T-cell (primary cell): ENCODE measurements at regions not wholly inside any gene's neighbourhood (a gene's known extent, or its start where the extent isn't known, plus 50 kb on each side); places are given as distances from the start of the nearest gene placed in this dataset.

Experiments
- ATAC-seq, 4 experiments: fragments of 200-7000 bp in 3 of 4; fragments of 150-1000 bp in 1 of 4; cut with Tn5 transposase; replicated peaks in 1 of 4; 1 replicate in 3 of 4; 2 replicates in 1 of 4; pipeline ENCODE4 v1.10.0; 2021; ENCODE audit warnings: moderate library complexity in 3 of 4, mild to moderate bottlenecking in 2 of 4, moderate number of reproducible peaks in 1 of 4
- CTCF ChIA-PET, 2 donors: fragments of 300-600 bp; sonication (Branson Sonifier 250); formaldehyde crosslinking; loops; one replicate each; lab custom pipeline; 2022; ENCODE audit warnings: antibody characterized with exemption in 2 of 2; lab: Charles Lee
- POLR2A ChIA-PET, 2 donors: fragments of 300-600 bp; sonication (Branson Sonifier 250); formaldehyde crosslinking; loops; one replicate each; lab custom pipeline; 2022; ENCODE audit warnings: antibody characterized with exemption in 2 of 2; lab: Charles Lee
- DNase-seq, 35 experiments: peaks; one replicate each; pipeline versions ENCODE4 v3.0.0 to v3.0.0-alpha.2; 2013 to 2023
- H3K27ac ChIP-seq: one replicate; pipeline ENCODE4 v1.5.1; 2013; ENCODE audit warnings: low read length
- H3K27me3 ChIP-seq, 2 experiments: replicated peaks in 1 of 2; 1 replicate in 1 of 2; 2 replicates in 1 of 2; pipeline versions ENCODE4 v1.6.1 to v1.7.0; 2013; ENCODE audit warnings: low read length in 1 of 2, mixed read lengths in 1 of 2; ENCODE audit not compliant: control insufficient read depth in 2 of 2, insufficient read depth in 2 of 2; ENCODE audit errors: extremely low read depth in 1 of 2
- H3K36me3 ChIP-seq, 2 donors: 1 replicate in 1 of 2; 2 replicates in 1 of 2; pipeline versions ENCODE4 v1.6.1 to v1.7.0; 2013; ENCODE audit warnings: low read length in 1 of 2; ENCODE audit not compliant: control insufficient read depth in 2 of 2, insufficient read depth in 1 of 2; ENCODE audit errors: extremely low read depth in 1 of 2
- H3K4me1 ChIP-seq, 2 experiments: 1 replicate in 1 of 2; 2 replicates in 1 of 2; pipeline versions ENCODE4 v1.6.1 to v1.7.0; 2013; ENCODE audit warnings: low read length in 2 of 2, mixed read lengths in 1 of 2; ENCODE audit not compliant: insufficient read depth in 2 of 2, control insufficient read depth in 1 of 2; ENCODE audit errors: extremely low read depth in 1 of 2
- H3K4me3 ChIP-seq, 2 donors: 1 replicate in 1 of 2; 2 replicates in 1 of 2; pipeline versions ENCODE4 v1.5.1 to v1.7.0; 2013; ENCODE audit warnings: mild to moderate bottlenecking in 2 of 2, low read length in 1 of 2, moderate library complexity in 1 of 2; ENCODE audit not compliant: control insufficient read depth in 1 of 2; ENCODE audit errors: extremely low read depth in 1 of 2
- H3K9me3 ChIP-seq: 2 replicates; pipeline ENCODE4 v1.7.0; 2013
- H3K27ac Mint-ChIP-seq, 2 donors: one replicate each; pipeline ENCODE4 v1.8.0; 2020 to 2021; ENCODE audit warnings: mild to moderate bottlenecking in 2 of 2, mixed read lengths in 2 of 2
- H3K27me3 Mint-ChIP-seq, 2 donors: one replicate each; pipeline ENCODE4 v1.8.0; 2021 to 2022; ENCODE audit warnings: mixed read lengths in 2 of 2
- H3K36me3 Mint-ChIP-seq: one replicate; pipeline ENCODE4 v1.8.0; 2021; ENCODE audit warnings: mixed read lengths
- H3K4me1 Mint-ChIP-seq, 3 donors: one replicate each; pipeline ENCODE4 v1.8.0; 2020 to 2022; ENCODE audit warnings: mixed read lengths in 3 of 3, mild to moderate bottlenecking in 1 of 3
- H3K4me3 Mint-ChIP-seq, 3 donors: one replicate each; pipeline ENCODE4 v1.8.0; 2020 to 2022; ENCODE audit warnings: mild to moderate bottlenecking in 3 of 3, mixed read lengths in 3 of 3, moderate library complexity in 3 of 3
- H3K9me3 Mint-ChIP-seq, 3 donors: one replicate each; pipeline ENCODE4 v1.8.0; 2020 to 2022; ENCODE audit warnings: mixed read lengths in 3 of 3
- WGBS: methylation state at CpG from one replicate; pipeline ENCODE4 v1.1.5; 2013; ENCODE audit warnings: missing lambda C conversion rate; ENCODE audit not compliant: insufficient coverage; 5-methylcytosine and 5-hydroxymethylcytosine counted together

DNA sequence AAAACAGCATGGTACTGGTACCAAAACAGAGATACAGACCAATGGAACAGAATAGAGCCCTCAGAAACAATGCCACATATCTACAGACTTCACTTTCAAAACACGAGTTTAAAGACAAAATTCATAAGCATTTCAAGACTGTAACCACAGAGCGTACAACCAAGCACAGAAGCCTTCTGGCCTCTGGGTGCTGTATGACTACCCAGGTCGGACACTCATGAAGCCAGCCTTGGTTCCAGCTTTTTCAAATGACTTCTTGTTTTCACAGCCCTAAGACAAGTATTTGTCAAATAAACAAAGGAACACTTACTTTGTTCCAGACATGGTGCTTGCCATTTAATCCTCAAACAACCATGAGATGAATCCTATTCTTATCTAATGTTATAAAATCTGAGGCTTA is 536.1 kb upstream of the NR3C2 start:
- H3K4me1 ChIP-seq, result no peaks in the 10 kb centered on the region
- no peak overlapping the region for H3K27ac ChIP-seq
- H3K36me3 ChIP-seq, result no peaks in the 10 kb centered on the region
- no peaks in the 10 kb centered on the region for H3K27me3 ChIP-seq
- DNase-seq (no peak), ATAC-seq (no peak)
- H3K4me3 ChIP-seq, result no peak overlapping the region
- Mint-ChIP-seq H3K27me3 (no peaks in the 10 kb centered on the region), H3K36me3 (no peaks in the 10 kb centered on the region), H3K4me1 (no peaks in the 10 kb centered on the region), H3K4me3 (no peak overlapping the region), H3K27ac (no peak overlapping the region), H3K9me3 (peaks cover 0 to 4% (median 3%) of the 10 kb centered on the region in 3 donors)
- no peaks in the 10 kb centered on the region for H3K9me3 ChIP-seq
- WGBS, result 74% methylated on average over 3 of the region's 3 CpGs
- ChIA-PET POLR2A (no interaction called here), CTCF (no interaction called here)

DNA sequence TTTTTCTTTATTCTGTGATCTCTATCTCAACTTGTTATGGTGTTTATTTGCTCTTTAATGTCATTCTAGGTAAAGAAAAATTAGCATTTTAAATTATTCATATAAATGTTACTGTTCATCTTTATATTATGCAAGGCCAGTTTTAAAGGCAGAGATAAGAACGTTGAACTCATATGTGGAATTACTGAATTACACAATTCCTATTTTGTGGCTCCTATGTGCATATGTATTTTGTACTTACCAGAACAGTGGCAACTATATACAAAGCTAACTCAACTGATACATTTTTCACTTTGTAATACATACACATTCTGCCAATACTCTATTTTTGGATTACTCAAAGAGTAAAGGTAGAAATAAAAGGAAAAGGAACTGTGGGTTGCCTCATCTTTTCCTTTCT is 533.2 kb upstream of the NR3C2 start:
- H3K36me3 ChIP-seq, result no peaks in the 10 kb centered on the region
- Mint-ChIP-seq H3K27me3 (no peaks in the 10 kb centered on the region), H3K36me3 (no peaks in the 10 kb centered on the region), H3K27ac (no peak overlapping the region), H3K4me1 (no peaks in the 10 kb centered on the region), H3K4me3 (no peak overlapping the region), H3K9me3 (peaks cover 3 to 9% (median 7%) of the 10 kb centered on the region in 3 donors)
- no peaks in the 10 kb centered on the region for H3K4me1 ChIP-seq
- WGBS, result no CpG with 5 or more reads among the region's 1 CpG
- DNase-seq (no peak), ATAC-seq (no peak)
- ChIA-PET POLR2A (no interaction called here), CTCF (no interaction called here)
- no peaks in the 10 kb centered on the region for H3K9me3 ChIP-seq
- H3K27ac ChIP-seq, result no peak overlapping the region
- no peaks in the 10 kb centered on the region for H3K27me3 ChIP-seq
- no peak overlapping the region for H3K4me3 ChIP-seq

DNA sequence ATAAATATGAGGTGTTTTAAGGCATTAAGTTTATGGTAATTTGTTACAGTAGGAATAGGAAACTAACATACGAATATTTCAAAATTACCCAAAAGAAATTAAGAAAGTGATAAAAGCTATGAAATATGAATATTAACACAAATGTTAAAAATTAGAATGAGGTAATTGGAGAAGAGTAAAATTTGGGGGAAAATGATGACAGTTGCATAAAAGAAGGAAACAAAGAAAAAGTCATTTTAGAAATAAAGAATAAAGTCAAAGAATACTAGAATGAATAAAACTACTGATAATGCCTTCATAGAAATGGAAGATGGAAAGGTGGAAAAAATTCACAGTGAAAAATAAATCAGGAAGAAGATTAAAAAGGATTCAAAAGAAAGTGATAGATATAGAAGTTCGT is 522.9 kb upstream of the NR3C2 start:
- Histone ChIP-seq H3K9me3 (no peaks in the 10 kb centered on the region), H3K4me1 (no peaks in the 10 kb centered on the region), H3K27ac (no peak overlapping the region), H3K36me3 (no peaks in the 10 kb centered on the region), H3K4me3 (no peak overlapping the region), H3K27me3 (no peaks in the 10 kb centered on the region)
- Mint-ChIP-seq H3K36me3 (no peaks in the 10 kb centered on the region), H3K27ac (no peak overlapping the region), H3K4me3 (no peak overlapping the region), H3K9me3 (no peaks in the 10 kb centered on the region), H3K4me1 (no peaks in the 10 kb centered on the region), H3K27me3 (peaks cover 3 to 4% of the 10 kb centered on the region in 2 donors)
- no CpG with 5 or more reads among the region's 2 CpGs for WGBS
- no peak for ATAC-seq
- DNase-seq, result no peak
- ChIA-PET CTCF (no interaction called here), POLR2A (no interaction called here)

DNA sequence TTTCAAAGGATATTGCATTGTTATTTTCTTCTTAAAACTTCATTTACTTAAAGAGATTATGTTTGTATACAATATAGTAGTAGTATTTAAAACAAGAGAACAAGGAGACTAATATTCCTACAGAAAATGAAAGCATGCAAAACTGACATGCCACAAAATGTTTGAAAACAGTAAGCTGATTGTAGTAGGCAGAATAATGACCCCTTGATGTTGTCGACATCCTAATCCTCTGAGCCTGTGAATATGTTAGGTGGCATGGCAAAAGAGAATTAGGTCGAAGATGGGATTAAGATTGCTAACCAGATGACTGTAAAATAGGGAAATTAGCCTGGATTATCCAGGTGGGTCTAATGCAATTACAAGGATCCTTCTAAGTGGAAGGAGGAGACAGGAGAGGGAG is 522.2 kb upstream of the NR3C2 start:
- POLR2A ChIA-PET, result no interaction called here
- WGBS, result 72% methylated on average over 2 of the region's 2 CpGs
- Mint-ChIP-seq H3K27ac (no peak overlapping the region), H3K4me3 (no peak overlapping the region), H3K27me3 (peaks cover 3 to 4% of the 10 kb centered on the region in 2 donors), H3K9me3 (no peaks in the 10 kb centered on the region), H3K4me1 (no peaks in the 10 kb centered on the region), H3K36me3 (no peaks in the 10 kb centered on the region)
- Histone ChIP-seq H3K27ac (no peak overlapping the region), H3K4me3 (no peak overlapping the region), H3K4me1 (no peaks in the 10 kb centered on the region), H3K9me3 (no peaks in the 10 kb centered on the region), H3K27me3 (no peaks in the 10 kb centered on the region), H3K36me3 (no peaks in the 10 kb centered on the region)
- DNase-seq, result no peak
- no peak for ATAC-seq
- CTCF ChIA-PET, result no interaction called here

DNA sequence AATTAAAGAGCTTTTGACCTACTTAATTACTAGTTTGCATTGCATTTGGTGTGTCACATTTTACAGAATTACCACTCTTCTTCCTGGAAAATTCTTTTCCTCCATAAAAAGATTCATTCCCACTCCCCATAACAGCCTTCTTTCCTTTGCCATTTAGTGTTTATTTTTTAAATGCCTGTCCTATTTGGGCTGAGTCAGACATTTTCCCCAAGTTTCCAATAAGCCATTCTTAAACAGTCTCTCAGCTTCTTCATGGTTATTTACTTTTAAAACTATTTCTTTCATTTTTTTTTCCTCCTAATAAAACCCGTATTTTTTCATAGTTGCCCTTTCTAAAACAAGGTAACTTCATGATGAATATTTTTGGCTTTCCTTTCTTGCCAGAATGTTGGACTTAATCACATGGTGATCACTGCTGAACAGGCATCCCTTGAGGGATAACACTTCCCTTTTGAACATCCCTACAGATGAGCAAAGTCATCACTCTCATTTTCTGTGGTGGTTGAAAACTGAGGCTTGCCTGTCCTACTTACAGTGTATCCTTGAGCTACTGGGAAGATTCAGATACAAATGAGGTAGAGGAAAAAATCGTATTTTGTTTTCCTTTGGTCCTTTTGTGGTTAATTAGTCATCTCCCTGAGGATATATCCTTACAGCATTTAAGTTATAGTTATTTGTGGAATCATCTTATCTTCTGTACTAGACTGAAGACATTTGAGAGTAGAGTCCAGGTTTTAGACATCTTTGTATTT is 520.5 kb upstream of the NR3C2 start:
- no CpG with 5 or more reads among the region's 2 CpGs for whole genome bisulfite sequencing
- Histone ChIP-seq H3K9me3 (no peaks in the 10 kb centered on the region), H3K27me3 (no peaks in the 10 kb centered on the region), H3K4me1 (no peaks in the 10 kb centered on the region), H3K27ac (no peak overlapping the region), H3K36me3 (no peaks in the 10 kb centered on the region), H3K4me3 (no peak overlapping the region)
- ChIA-PET POLR2A (no interaction called here), CTCF (no interaction called here)
- H3K27me3 Mint-ChIP-seq, result peaks cover 3 to 4% of the 10 kb centered on the region in 2 donors
- no peak for ATAC-seq
- DNase-seq, result no peak
- H3K27ac Mint-ChIP-seq, result no peak overlapping the region
- no peaks in the 10 kb centered on the region for H3K4me1 Mint-ChIP-seq
- H3K4me3 Mint-ChIP-seq, result no peak overlapping the region
- no peaks in the 10 kb centered on the region for H3K36me3 Mint-ChIP-seq
- H3K9me3 Mint-ChIP-seq, result no peaks in the 10 kb centered on the region

DNA sequence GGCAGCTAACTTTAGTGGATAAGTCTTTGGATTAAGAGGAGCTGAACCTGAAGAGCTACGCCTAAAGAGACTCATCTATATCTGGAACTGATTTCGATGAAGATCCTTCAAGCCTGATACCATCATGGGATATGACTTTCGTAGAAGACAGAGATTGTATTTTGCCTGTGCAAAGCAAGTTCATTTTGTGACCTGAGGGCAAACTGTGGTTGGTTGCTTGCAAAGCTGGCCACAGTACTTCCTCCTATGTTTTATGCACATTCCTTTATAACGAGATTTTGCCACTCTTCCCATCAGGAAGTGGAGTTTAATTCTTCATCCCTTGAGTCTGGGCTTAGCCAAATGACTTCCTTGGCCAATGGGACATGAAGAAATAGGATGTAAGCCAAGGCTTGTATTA is 519.3 kb upstream of the NR3C2 start:
- H3K27me3 ChIP-seq, result no peaks in the 10 kb centered on the region
- no peaks in the 10 kb centered on the region for H3K4me1 ChIP-seq
- no peak overlapping the region for H3K4me3 ChIP-seq
- WGBS, result 92% methylated on average over 2 of the region's 4 CpGs
- no peaks in the 10 kb centered on the region for H3K9me3 ChIP-seq
- ChIA-PET CTCF (no interaction called here), POLR2A (no interaction called here)
- Mint-ChIP-seq H3K9me3 (no peaks in the 10 kb centered on the region), H3K4me3 (no peak overlapping the region), H3K27me3 (peaks cover 3 to 4% of the 10 kb centered on the region in 2 donors), H3K27ac (no peak overlapping the region), H3K4me1 (no peaks in the 10 kb centered on the region), H3K36me3 (no peaks in the 10 kb centered on the region)
- no peak overlapping the region for H3K27ac ChIP-seq
- DNase-seq (no peak), ATAC-seq (no peak)
- no peaks in the 10 kb centered on the region for H3K36me3 ChIP-seq

DNA sequence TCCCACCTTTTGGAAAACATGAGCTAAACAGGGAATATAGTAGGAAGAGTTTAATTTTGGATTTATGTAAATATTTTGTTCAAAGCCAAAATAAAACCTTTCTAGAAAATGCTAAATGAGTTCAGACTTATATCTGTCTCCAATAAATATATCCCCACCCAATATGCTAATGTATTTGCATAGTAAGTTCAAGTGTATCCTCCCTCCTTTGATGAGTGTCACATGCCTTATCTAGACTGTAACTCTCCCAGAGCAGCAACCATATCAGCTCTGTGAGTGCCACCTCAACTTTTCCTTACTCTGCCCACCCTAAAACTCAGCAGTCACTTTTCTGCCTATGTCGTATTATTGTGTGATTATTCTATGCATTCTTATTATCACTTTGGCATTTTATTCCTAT is 516.1 kb upstream of the NR3C2 start:
- Histone ChIP-seq H3K4me1 (no peaks in the 10 kb centered on the region), H3K9me3 (no peaks in the 10 kb centered on the region), H3K27ac (no peak overlapping the region), H3K27me3 (no peaks in the 10 kb centered on the region), H3K36me3 (no peaks in the 10 kb centered on the region), H3K4me3 (no peak overlapping the region)
- Mint-ChIP-seq H3K4me3 (no peak overlapping the region), H3K4me1 (no peaks in the 10 kb centered on the region), H3K9me3 (no peaks in the 10 kb centered on the region), H3K27ac (no peak overlapping the region), H3K27me3 (no peaks in the 10 kb centered on the region), H3K36me3 (no peaks in the 10 kb centered on the region)
- CTCF ChIA-PET, result no interaction called here
- WGBS, result no CpG with 5 or more reads among the region's 1 CpG
- ATAC-seq (no peak), DNase-seq (no peak)
- POLR2A ChIA-PET, result no interaction called here
